HL-60 (cell line): ENCODE measurements at regions not wholly inside any gene's neighbourhood (a gene's known extent, or its start where the extent isn't known, plus 50 kb on each side); places are given as distances from the start of the nearest gene placed in this dataset.

Experiments
- DNase-seq, 2 experiments: peaks; one replicate each; pipeline ENCODE4 v3.0.0-alpha.2; 2010 to 2020; ENCODE audit warnings: low read depth in 1 of 2, low spot score in 1 of 2
- H3K27ac ChIP-seq: fragments of 250-450 bp; sonication (Bioruptor Pico); replicated peaks from 2 replicates; pipeline ENCODE4 v1.5.1; 2020; ENCODE audit warnings: mild to moderate bottlenecking, moderate library complexity
- H3K27me3 ChIP-seq: fragments of 250-450 bp; sonication (Bioruptor Pico); 2 replicates; pipeline ENCODE4 v1.5.1; 2021; ENCODE audit warnings: mild to moderate bottlenecking, moderate library complexity; ENCODE audit not compliant: insufficient read depth, poor library complexity, severe bottlenecking
- H3K4me3 ChIP-seq: replicated peaks from 2 replicates; pipeline ENCODE4 v1.5.1; 2011; ENCODE audit warnings: mild to moderate bottlenecking, control low read depth, low read length; ENCODE audit not compliant: insufficient read depth
- GABPA ChIP-seq: IDR thresholded peaks from 2 replicates; pipeline ENCODE4 v1.6.1; 2012; ENCODE audit warnings: low read depth
- POLR2AphosphoS5 ChIP-seq: IDR thresholded peaks from 2 replicates; pipeline ENCODE4 v1.6.1; 2012; ENCODE audit warnings: low read depth
- REST ChIP-seq: IDR thresholded peaks from 2 replicates; pipeline ENCODE4 v1.6.1; 2012; ENCODE audit warnings: low read depth; ENCODE audit not compliant: insufficient replicate concordance
- SPI1 ChIP-seq: IDR thresholded peaks from 2 replicates; pipeline ENCODE4 v1.6.1; 2012; ENCODE audit warnings: low read depth, mild to moderate bottlenecking, borderline replicate concordance
- TF ChIP-seq, protein P1 (sequence below): IDR thresholded peaks from one replicate; pipeline ENCODE4 v1.5.1; 2011; ENCODE audit warnings: low read length, control low read depth, inconsistent platforms; ENCODE audit not compliant: insufficient read depth

DNA sequence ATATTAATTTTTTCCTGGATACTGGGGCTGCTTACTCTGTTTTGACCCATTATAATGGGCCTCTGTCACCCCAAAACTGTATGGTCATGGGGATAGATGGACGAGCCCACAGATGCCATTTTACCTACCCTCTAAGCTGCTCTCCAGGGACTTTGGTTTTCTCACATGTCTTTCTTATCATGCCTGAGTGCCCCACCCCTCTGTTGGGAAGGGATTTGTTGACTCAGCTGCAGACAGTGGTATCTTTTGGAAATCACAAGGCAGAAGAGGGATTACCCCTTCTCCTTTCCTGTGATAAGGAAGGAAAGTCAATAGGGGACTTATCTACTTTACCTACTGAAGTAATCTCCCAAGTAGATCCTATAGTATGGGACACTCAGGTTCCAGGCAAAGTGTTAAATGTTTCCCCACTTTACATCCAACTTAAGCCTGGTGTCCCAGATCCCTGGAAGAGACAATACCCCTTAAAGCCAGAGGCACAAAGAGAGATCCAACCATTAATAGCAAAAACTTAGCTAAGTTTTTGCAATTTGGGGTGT lies 182.7 kb downstream of the RNF152 start:
- H3K27me3 ChIP-seq = peaks cover 2% of the 10 kb centered on the region
- H3K4me3 ChIP-seq = no peak overlapping the region
- H3K27ac ChIP-seq = no peak overlapping the region
- TF ChIP-seq POLR2AphosphoS5 = no peak
- no peak for TF ChIP-seq GABPA
- TF ChIP-seq SPI1 = no peak
- TF ChIP-seq, protein P1, sequence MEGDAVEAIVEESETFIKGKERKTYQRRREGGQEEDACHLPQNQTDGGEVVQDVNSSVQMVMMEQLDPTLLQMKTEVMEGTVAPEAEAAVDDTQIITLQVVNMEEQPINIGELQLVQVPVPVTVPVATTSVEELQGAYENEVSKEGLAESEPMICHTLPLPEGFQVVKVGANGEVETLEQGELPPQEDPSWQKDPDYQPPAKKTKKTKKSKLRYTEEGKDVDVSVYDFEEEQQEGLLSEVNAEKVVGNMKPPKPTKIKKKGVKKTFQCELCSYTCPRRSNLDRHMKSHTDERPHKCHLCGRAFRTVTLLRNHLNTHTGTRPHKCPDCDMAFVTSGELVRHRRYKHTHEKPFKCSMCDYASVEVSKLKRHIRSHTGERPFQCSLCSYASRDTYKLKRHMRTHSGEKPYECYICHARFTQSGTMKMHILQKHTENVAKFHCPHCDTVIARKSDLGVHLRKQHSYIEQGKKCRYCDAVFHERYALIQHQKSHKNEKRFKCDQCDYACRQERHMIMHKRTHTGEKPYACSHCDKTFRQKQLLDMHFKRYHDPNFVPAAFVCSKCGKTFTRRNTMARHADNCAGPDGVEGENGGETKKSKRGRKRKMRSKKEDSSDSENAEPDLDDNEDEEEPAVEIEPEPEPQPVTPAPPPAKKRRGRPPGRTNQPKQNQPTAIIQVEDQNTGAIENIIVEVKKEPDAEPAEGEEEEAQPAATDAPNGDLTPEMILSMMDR = no peak
- TF ChIP-seq REST = no peak
- no peak for DNase-seq

- no peaks in the 10 kb centered on the region for H3K27me3 ChIP-seq
- TF ChIP-seq, protein P1 = no peak
- TF ChIP-seq GABPA (no peak), SPI1 (no peak), POLR2AphosphoS5 (no peak), REST (no peak)
- H3K27ac ChIP-seq = no peak overlapping the region
- no peak for DNase-seq
- H3K4me3 ChIP-seq = no peak overlapping the region
These were observed 186.4 kb downstream of the RNF152 start for GRCh38 chr18:61706276-61706915.

DNA sequence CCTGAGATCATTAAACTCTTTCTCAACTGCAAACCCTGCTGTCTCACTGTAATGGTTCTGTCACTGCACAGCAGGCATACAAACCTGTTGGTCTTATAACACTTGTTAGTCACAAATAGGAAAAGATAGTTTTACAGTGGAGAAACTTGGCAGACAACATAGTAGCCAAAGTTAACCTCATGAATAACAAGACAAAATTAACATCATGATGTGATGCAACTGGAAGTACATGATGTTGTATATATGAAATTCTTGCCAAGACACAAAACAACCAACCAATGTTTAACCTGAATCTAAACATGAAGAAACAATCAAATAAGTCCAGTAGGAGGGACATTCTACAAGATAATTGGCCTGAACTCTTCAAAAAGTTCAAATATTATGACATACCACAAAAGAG lies 189.3 kb downstream of the RNF152 start:
- no peak for DNase-seq
- Histone ChIP-seq H3K4me3 (no peak overlapping the region), H3K27ac (no peak overlapping the region), H3K27me3 (no peaks in the 10 kb centered on the region)
- TF ChIP-seq GABPA (no peak), SPI1 (no peak), POLR2AphosphoS5 (no peak), REST (no peak)
- TF ChIP-seq, protein P1 = no peak
